ENCODE measurements at regions not wholly inside any gene's neighbourhood (a gene's known extent, or its start where the extent isn't known, plus 50 kb on each side); places are given as distances from the start of the nearest gene placed in this dataset.

GRCh38 chr1:195754874-195755273, 853.4 kb downstream of the KCNT2 start:
- no peaks in the 10 kb centered on the region for H3K36me3 Mint-ChIP-seq (ENCODE audit: low read depth)
- DNase-seq (no peak), ATAC-seq (no peak)
- CTCF ChIA-PET = no interaction called here
- POLR2A ChIA-PET = no interaction called here
- no peaks in the 10 kb centered on the region for H3K9me3 Mint-ChIP-seq (ENCODE audit: insufficient read depth)
- H3K4me1 Mint-ChIP-seq (ENCODE audit: low read depth) = no peaks in the 10 kb centered on the region
- H3K27me3 Mint-ChIP-seq (ENCODE audit: low read depth) = no peaks in the 10 kb centered on the region
- no peak overlapping the region for H3K4me3 Mint-ChIP-seq
- H3K27ac Mint-ChIP-seq = no peak overlapping the region

- no peak for ATAC-seq
- Mint-ChIP-seq H3K9me3 (ENCODE audit: insufficient read depth) (no peaks in the 10 kb centered on the region), H3K4me1 (ENCODE audit: low read depth) (no peaks in the 10 kb centered on the region), H3K36me3 (ENCODE audit: low read depth) (no peaks in the 10 kb centered on the region), H3K27ac (no peak overlapping the region), H3K27me3 (ENCODE audit: low read depth) (no peaks in the 10 kb centered on the region), H3K4me3 (no peak overlapping the region)
- ChIA-PET CTCF (no interaction called here), POLR2A (no interaction called here)
- DNase-seq = no peak
Observed at GRCh38 chr1:195754303-195754702, 853.9 kb downstream of the KCNT2 start.

GRCh38 chr1:195748969-195749368, 859.3 kb downstream of the KCNT2 start:
- H3K4me1 Mint-ChIP-seq (ENCODE audit: low read depth) = no peaks in the 10 kb centered on the region
- H3K36me3 Mint-ChIP-seq (ENCODE audit: low read depth) = no peaks in the 10 kb centered on the region
- CTCF ChIA-PET = no interaction called here
- H3K27ac Mint-ChIP-seq = no peak overlapping the region
- no peak for DNase-seq
- H3K9me3 Mint-ChIP-seq (ENCODE audit: insufficient read depth) = no peaks in the 10 kb centered on the region
- POLR2A ChIA-PET = no interaction called here
- no peak overlapping the region for H3K4me3 Mint-ChIP-seq
- no peaks in the 10 kb centered on the region for H3K27me3 Mint-ChIP-seq (ENCODE audit: low read depth)
- ATAC-seq = no peak

GRCh38 chr1:195745189-195746010, 862.8 kb downstream of the KCNT2 start:
- ChIA-PET POLR2A (no interaction called here), CTCF (no interaction called here)
- Mint-ChIP-seq H3K9me3 (ENCODE audit: insufficient read depth) (no peaks in the 10 kb centered on the region), H3K36me3 (ENCODE audit: low read depth) (no peaks in the 10 kb centered on the region), H3K27me3 (ENCODE audit: low read depth) (no peaks in the 10 kb centered on the region), H3K27ac (no peak overlapping the region), H3K4me1 (ENCODE audit: low read depth) (no peaks in the 10 kb centered on the region), H3K4me3 (no peak overlapping the region)
- ATAC-seq (no peak), DNase-seq (no peak)

- no peaks in the 10 kb centered on the region for H3K4me1 Mint-ChIP-seq (ENCODE audit: low read depth)
Observed at GRCh38 chr1:195744256-195744655, 864.0 kb downstream of the KCNT2 start.

GRCh38 chr1:195740862-195741261, 867.4 kb downstream of the KCNT2 start:
- Mint-ChIP-seq H3K36me3 (ENCODE audit: low read depth) (no peaks in the 10 kb centered on the region), H3K9me3 (ENCODE audit: insufficient read depth) (no peaks in the 10 kb centered on the region), H3K27ac (no peak overlapping the region), H3K4me1 (ENCODE audit: low read depth) (no peaks in the 10 kb centered on the region), H3K4me3 (no peak overlapping the region), H3K27me3 (ENCODE audit: low read depth) (no peaks in the 10 kb centered on the region)
- CTCF ChIA-PET = no interaction called here
- DNase-seq (no peak), ATAC-seq (no peak)
- POLR2A ChIA-PET = no interaction called here

More at GRCh38 chr1:195744256-195744655, 864.0 kb downstream of the KCNT2 start:
- Mint-ChIP-seq H3K27me3 (ENCODE audit: low read depth) (no peaks in the 10 kb centered on the region), H3K4me3 (no peak overlapping the region), H3K27ac (no peak overlapping the region), H3K9me3 (ENCODE audit: insufficient read depth) (no peaks in the 10 kb centered on the region), H3K36me3 (ENCODE audit: low read depth) (no peaks in the 10 kb centered on the region)
- ChIA-PET CTCF (no interaction called here), POLR2A (no interaction called here)
- ATAC-seq (no peak), DNase-seq (no peak)

GRCh38 chr1:195738966-195739650, 869.1 kb downstream of the KCNT2 start:
- H3K36me3 Mint-ChIP-seq (ENCODE audit: low read depth) = no peaks in the 10 kb centered on the region
- no peak for DNase-seq
- ChIA-PET CTCF (no interaction called here), POLR2A (no interaction called here)
- H3K9me3 Mint-ChIP-seq (ENCODE audit: insufficient read depth) = no peaks in the 10 kb centered on the region
- no peak overlapping the region for H3K27ac Mint-ChIP-seq
- no peak for ATAC-seq
- no peak overlapping the region for H3K4me3 Mint-ChIP-seq
- no peaks in the 10 kb centered on the region for H3K4me1 Mint-ChIP-seq (ENCODE audit: low read depth)
- H3K27me3 Mint-ChIP-seq (ENCODE audit: low read depth) = no peaks in the 10 kb centered on the region

- ChIA-PET CTCF (no interaction called here), POLR2A (no interaction called here)
- no peak overlapping the region for H3K4me3 Mint-ChIP-seq
- H3K27ac Mint-ChIP-seq = no peak overlapping the region
- H3K27me3 Mint-ChIP-seq (ENCODE audit: low read depth) = no peaks in the 10 kb centered on the region
- no peak for DNase-seq
- no peak for ATAC-seq
- no peaks in the 10 kb centered on the region for H3K9me3 Mint-ChIP-seq (ENCODE audit: insufficient read depth)
- no peaks in the 10 kb centered on the region for H3K4me1 Mint-ChIP-seq (ENCODE audit: low read depth)
- H3K36me3 Mint-ChIP-seq (ENCODE audit: low read depth) = no peaks in the 10 kb centered on the region
Observed at GRCh38 chr1:195735140-195735539, 873.1 kb downstream of the KCNT2 start.

- Mint-ChIP-seq H3K36me3 (ENCODE audit: low read depth) (no peaks in the 10 kb centered on the region), H3K4me3 (no peak overlapping the region), H3K27me3 (ENCODE audit: low read depth) (no peaks in the 10 kb centered on the region), H3K4me1 (ENCODE audit: low read depth) (no peaks in the 10 kb centered on the region), H3K9me3 (ENCODE audit: insufficient read depth) (no peaks in the 10 kb centered on the region), H3K27ac (no peak overlapping the region)
- no peak for ATAC-seq
- ChIA-PET POLR2A (no interaction called here), CTCF (no interaction called here)
- DNase-seq = no peak
Observed at GRCh38 chr1:195733826-195734225, 874.4 kb downstream of the KCNT2 start.

- Mint-ChIP-seq H3K36me3 (ENCODE audit: low read depth) (no peaks in the 10 kb centered on the region), H3K27ac (no peak overlapping the region), H3K27me3 (ENCODE audit: low read depth) (no peaks in the 10 kb centered on the region), H3K4me3 (no peak overlapping the region), H3K4me1 (ENCODE audit: low read depth) (no peaks in the 10 kb centered on the region), H3K9me3 (ENCODE audit: insufficient read depth) (no peaks in the 10 kb centered on the region)
- DNase-seq (no peak), ATAC-seq (no peak)
- CTCF ChIA-PET = no interaction called here
- POLR2A ChIA-PET = no interaction called here
Observed at GRCh38 chr1:195733408-195733807, 874.8 kb downstream of the KCNT2 start.

GRCh38 chr1:195731385-195731784, 876.9 kb downstream of the KCNT2 start:
- CTCF ChIA-PET = no interaction called here
- POLR2A ChIA-PET = no interaction called here
- DNase-seq = no peak
- H3K27ac Mint-ChIP-seq = no peak overlapping the region
- H3K4me1 Mint-ChIP-seq (ENCODE audit: low read depth) = no peaks in the 10 kb centered on the region
- no peaks in the 10 kb centered on the region for H3K27me3 Mint-ChIP-seq (ENCODE audit: low read depth)
- H3K9me3 Mint-ChIP-seq (ENCODE audit: insufficient read depth) = no peaks in the 10 kb centered on the region
- no peak for ATAC-seq
- H3K4me3 Mint-ChIP-seq = no peak overlapping the region
- H3K36me3 Mint-ChIP-seq (ENCODE audit: low read depth) = no peaks in the 10 kb centered on the region

- ChIA-PET POLR2A (no interaction called here), CTCF (interaction anchor here (0.8 kb wide), 1 partner anchor 995 kb away, joined by 3 read pairs; no protein-coding TSS in a partner anchor)
- DNase-seq (no peak), ATAC-seq (no peak)
- H3K27ac Mint-ChIP-seq = no peak overlapping the region
- peaks cover 5% of the 10 kb centered on the region for H3K9me3 Mint-ChIP-seq (ENCODE audit: insufficient read depth)
- H3K4me1 Mint-ChIP-seq (ENCODE audit: low read depth) = no peaks in the 10 kb centered on the region
- H3K27me3 Mint-ChIP-seq (ENCODE audit: low read depth) = no peaks in the 10 kb centered on the region
- no peak overlapping the region for H3K4me3 Mint-ChIP-seq
- H3K36me3 Mint-ChIP-seq (ENCODE audit: low read depth) = no peaks in the 10 kb centered on the region
Observed at GRCh38 chr1:195723796-195724194, 884.4 kb downstream of the KCNT2 start.
